SK-N-SH (cell line): ENCODE measurements at regions not wholly inside any gene's neighbourhood (a gene's known extent, or its start where the extent isn't known, plus 50 kb on each side); places are given as distances from the start of the nearest gene placed in this dataset.

ENCODE experiments used
- CTCF ChIP-seq: fragments of 200-600 bp; sonication (generic); IDR thresholded peaks from 2 replicates; pipeline ENCODE4 v1.6.1; 2017; ENCODE audit warnings: antibody characterized with exemption, mild to moderate bottlenecking, moderate library complexity
- MAX ChIP-seq: IDR thresholded peaks from 2 replicates; pipeline ENCODE4 v1.4.0; 2012; ENCODE audit warnings: low read depth
- MXI1 ChIP-seq: IDR thresholded peaks from 2 replicates; pipeline ENCODE4 v1.6.1; 2012; ENCODE audit warnings: mild to moderate bottlenecking, low read depth, low read length, improper control_type of control experiment
- PBX3 ChIP-seq: IDR thresholded peaks from 2 replicates; pipeline ENCODE4; 2012
- POLR2AphosphoS5 ChIP-seq: IDR thresholded peaks from 2 replicates; pipeline ENCODE4 v1.6.1; 2012; ENCODE audit warnings: low read depth, low read length
- RCOR1 ChIP-seq: fragments of 150-350 bp; IDR thresholded peaks from 2 replicates; pipeline ENCODE4 v1.6.1; 2017; ENCODE audit warnings: antibody characterized with exemption, low read length
- SIN3A ChIP-seq: IDR thresholded peaks from 2 replicates; pipeline ENCODE4 v1.6.1; 2012; ENCODE audit warnings: low read depth, mild to moderate bottlenecking, low read length, moderate library complexity, borderline replicate concordance
- SMC3 ChIP-seq: IDR thresholded peaks from 2 replicates; pipeline ENCODE4 v1.6.1; 2012; ENCODE audit warnings: low read depth, low read length, improper control_type of control experiment
- TCF12 ChIP-seq: IDR thresholded peaks from 2 replicates; pipeline ENCODE4 v1.4.0; 2012
- USF2 ChIP-seq: fragments of 150-350 bp; IDR thresholded peaks from 2 replicates; pipeline ENCODE4 v1.6.1; 2017; ENCODE audit warnings: antibody characterized with exemption, low read length, low read depth, borderline replicate concordance
- ZBTB33 ChIP-seq: IDR thresholded peaks from 2 replicates; pipeline ENCODE4 v1.4.0; 2012; ENCODE audit warnings: low read depth, borderline replicate concordance

- no peak for TF ChIP-seq SIN3A
- TF ChIP-seq TCF12 = no peak
- TF ChIP-seq USF2 = no peak
- no peak for TF ChIP-seq CTCF
- no peak for TF ChIP-seq ZBTB33
- TF ChIP-seq MAX = no peak
- no peak for TF ChIP-seq MXI1
- no peak for TF ChIP-seq RCOR1
- no peak for TF ChIP-seq POLR2AphosphoS5
- no peak for TF ChIP-seq PBX3
- no peak for TF ChIP-seq SMC3
Measured at GRCh38 chr1:3975903-3976630, 76.0 kb upstream of the C1orf174 start.
